ENCODE measurements at regions not wholly inside any gene's neighbourhood (a gene's known extent, or its start where the extent isn't known, plus 50 kb on each side); places are given as distances from the start of the nearest gene placed in this dataset.

- H3K9me3 ChIP-seq (ENCODE audit: low read length), result no peaks in the 10 kb centered on the region
- no peaks in the 10 kb centered on the region for H3K36me3 ChIP-seq (ENCODE audit: insufficient read depth, low read length)
- peaks cover 3 to 21% (median 20%) of the 10 kb centered on the region in 5 donors for H3K9me3 Mint-ChIP-seq
- H3K36me3 Mint-ChIP-seq, result no peaks in the 10 kb centered on the region
- H3K27ac ChIP-seq (ENCODE audit: low read depth, low read length), result no peak overlapping the region
- ChIA-PET CTCF (no interaction called here), POLR2A (no interaction called here)
- peaks cover 0 to 2% of the 10 kb centered on the region in 2 donors for H3K27me3 Mint-ChIP-seq
- H3K4me1 Mint-ChIP-seq, result no peaks in the 10 kb centered on the region
- H3K27me3 ChIP-seq (ENCODE audit: insufficient read depth, low read length, poor library complexity, severe bottlenecking), result no peaks in the 10 kb centered on the region
- H3K4me1 ChIP-seq (ENCODE audit: insufficient read depth, low read length), result no peaks in the 10 kb centered on the region
- no peak overlapping the region for H3K4me3 Mint-ChIP-seq
- no peak overlapping the region for H3K27ac Mint-ChIP-seq
- DNase-seq, result no peak
- H3K4me3 ChIP-seq (ENCODE audit: low read length), result no peak overlapping the region
These were observed 381.9 kb upstream of the PBX1 start for GRCh38 chr1:164177118-164177517.

- no peak overlapping the region for H3K4me3 Mint-ChIP-seq
- no peaks in the 10 kb centered on the region for H3K4me1 ChIP-seq (ENCODE audit: insufficient read depth, low read length)
- POLR2A ChIA-PET, result no interaction called here
- H3K27me3 Mint-ChIP-seq, result peaks cover 0 to 2% of the 10 kb centered on the region in 2 donors
- no peak for DNase-seq
- peaks cover 4 to 18% (median 12%) of the 10 kb centered on the region in 5 donors for H3K9me3 Mint-ChIP-seq
- H3K27me3 ChIP-seq (ENCODE audit: insufficient read depth, low read length, poor library complexity, severe bottlenecking), result no peaks in the 10 kb centered on the region
- H3K4me3 ChIP-seq (ENCODE audit: low read length), result no peak overlapping the region
- H3K36me3 ChIP-seq (ENCODE audit: insufficient read depth, low read length), result no peaks in the 10 kb centered on the region
- no peaks in the 10 kb centered on the region for H3K4me1 Mint-ChIP-seq
- CTCF ChIA-PET, result no interaction called here
- H3K9me3 ChIP-seq (ENCODE audit: low read length), result no peaks in the 10 kb centered on the region
- H3K27ac Mint-ChIP-seq, result no peak overlapping the region
- H3K36me3 Mint-ChIP-seq, result no peaks in the 10 kb centered on the region
- H3K27ac ChIP-seq (ENCODE audit: low read depth, low read length), result no peak overlapping the region
These were observed 378.2 kb upstream of the PBX1 start for GRCh38 chr1:164180824-164181223.

- Mint-ChIP-seq H3K27ac (no peak overlapping the region), H3K27me3 (peaks cover 0 to 2% of the 10 kb centered on the region in 2 donors), H3K9me3 (peaks cover 4 to 16% (median 15%) of the 10 kb centered on the region in 5 donors), H3K4me3 (no peak overlapping the region), H3K36me3 (no peaks in the 10 kb centered on the region), H3K4me1 (no peaks in the 10 kb centered on the region)
- ChIA-PET POLR2A (no interaction called here), CTCF (no interaction called here)
- Histone ChIP-seq H3K27ac (ENCODE audit: low read depth, low read length) (no peak overlapping the region), H3K4me3 (ENCODE audit: low read length) (no peak overlapping the region), H3K36me3 (ENCODE audit: insufficient read depth, low read length) (no peaks in the 10 kb centered on the region), H3K27me3 (ENCODE audit: insufficient read depth, low read length, poor library complexity, severe bottlenecking) (no peaks in the 10 kb centered on the region), H3K4me1 (ENCODE audit: insufficient read depth, low read length) (no peaks in the 10 kb centered on the region), H3K9me3 (ENCODE audit: low read length) (no peaks in the 10 kb centered on the region)
- DNase-seq, result no peak
These were observed 374.9 kb upstream of the PBX1 start for GRCh38 chr1:164183854-164184635.

GRCh38 chr1:164186881-164187280 lies 372.1 kb upstream of the PBX1 start:
- Histone ChIP-seq H3K27me3 (ENCODE audit: insufficient read depth, low read length, poor library complexity, severe bottlenecking) (no peaks in the 10 kb centered on the region), H3K4me3 (ENCODE audit: low read length) (no peak overlapping the region), H3K4me1 (ENCODE audit: insufficient read depth, low read length) (no peaks in the 10 kb centered on the region), H3K27ac (ENCODE audit: low read depth, low read length) (no peak overlapping the region), H3K36me3 (ENCODE audit: insufficient read depth, low read length) (no peaks in the 10 kb centered on the region), H3K9me3 (ENCODE audit: low read length) (no peaks in the 10 kb centered on the region)
- ChIA-PET CTCF (no interaction called here), POLR2A (no interaction called here)
- H3K4me3 Mint-ChIP-seq, result no peak overlapping the region
- H3K27me3 Mint-ChIP-seq, result peaks cover 0 to 2% of the 10 kb centered on the region in 2 donors
- no peak for DNase-seq
- no peak overlapping the region for H3K27ac Mint-ChIP-seq
- no peaks in the 10 kb centered on the region for H3K36me3 Mint-ChIP-seq
- H3K9me3 Mint-ChIP-seq, result peaks cover 5 to 17% (median 10%) of the 10 kb centered on the region in 5 donors
- no peaks in the 10 kb centered on the region for H3K4me1 Mint-ChIP-seq

GRCh38 chr1:164188497-164188896 lies 370.5 kb upstream of the PBX1 start:
- POLR2A ChIA-PET, result no interaction called here
- no peak overlapping the region for H3K4me3 ChIP-seq (ENCODE audit: low read length)
- CTCF ChIA-PET, result no interaction called here

GRCh38 chr1:164191191-164191590 lies 367.8 kb upstream of the PBX1 start:
- Histone ChIP-seq H3K27me3 (ENCODE audit: insufficient read depth, low read length, poor library complexity, severe bottlenecking) (no peaks in the 10 kb centered on the region), H3K4me1 (ENCODE audit: insufficient read depth, low read length) (no peaks in the 10 kb centered on the region), H3K36me3 (ENCODE audit: insufficient read depth, low read length) (no peaks in the 10 kb centered on the region), H3K9me3 (ENCODE audit: low read length) (no peaks in the 10 kb centered on the region), H3K27ac (ENCODE audit: low read depth, low read length) (no peak overlapping the region), H3K4me3 (ENCODE audit: low read length) (no peak overlapping the region)
- Mint-ChIP-seq H3K9me3 (peaks cover 4 to 28% (median 17%) of the 10 kb centered on the region in 5 donors), H3K36me3 (no peaks in the 10 kb centered on the region), H3K4me1 (no peaks in the 10 kb centered on the region), H3K4me3 (no peak overlapping the region), H3K27ac (no peak overlapping the region), H3K27me3 (peaks cover 0 to 2% of the 10 kb centered on the region in 2 donors)
- CTCF ChIA-PET, result no interaction called here
- no peak for DNase-seq
- POLR2A ChIA-PET, result no interaction called here

More at GRCh38 chr1:164188497-164188896, 370.5 kb upstream of the PBX1 start:
- no peak overlapping the region for H3K27ac Mint-ChIP-seq
- Histone ChIP-seq H3K36me3 (ENCODE audit: insufficient read depth, low read length) (no peaks in the 10 kb centered on the region), H3K27ac (ENCODE audit: low read depth, low read length) (no peak overlapping the region), H3K9me3 (ENCODE audit: low read length) (no peaks in the 10 kb centered on the region), H3K4me1 (ENCODE audit: insufficient read depth, low read length) (no peaks in the 10 kb centered on the region), H3K27me3 (ENCODE audit: insufficient read depth, low read length, poor library complexity, severe bottlenecking) (no peaks in the 10 kb centered on the region)
- no peak overlapping the region for H3K4me3 Mint-ChIP-seq
- H3K9me3 Mint-ChIP-seq, result peaks cover 6 to 27% (median 10%) of the 10 kb centered on the region in 5 donors
- DNase-seq, result no peak
- peaks cover 0 to 2% of the 10 kb centered on the region in 2 donors for H3K27me3 Mint-ChIP-seq
- no peaks in the 10 kb centered on the region for H3K4me1 Mint-ChIP-seq
- H3K36me3 Mint-ChIP-seq, result no peaks in the 10 kb centered on the region

GRCh38 chr1:164210211-164210739 lies 348.7 kb upstream of the PBX1 start:
- no peaks in the 10 kb centered on the region for H3K27me3 ChIP-seq (ENCODE audit: insufficient read depth, low read length, poor library complexity, severe bottlenecking)
- DNase-seq, result no peak
- Mint-ChIP-seq H3K4me3 (no peak overlapping the region), H3K36me3 (no peaks in the 10 kb centered on the region), H3K9me3 (peaks cover 0 to 2% (median 0%) of the 10 kb centered on the region in 5 donors), H3K4me1 (no peaks in the 10 kb centered on the region), H3K27ac (no peak overlapping the region), H3K27me3 (no peaks in the 10 kb centered on the region)
- CTCF ChIA-PET, result no interaction called here
- POLR2A ChIA-PET, result no interaction called here
- no peak overlapping the region for H3K4me3 ChIP-seq (ENCODE audit: low read length)
- H3K4me1 ChIP-seq (ENCODE audit: insufficient read depth, low read length), result no peaks in the 10 kb centered on the region
- H3K9me3 ChIP-seq (ENCODE audit: low read length), result no peaks in the 10 kb centered on the region
- H3K36me3 ChIP-seq (ENCODE audit: insufficient read depth, low read length), result no peaks in the 10 kb centered on the region
- no peak overlapping the region for H3K27ac ChIP-seq (ENCODE audit: low read depth, low read length)

GRCh38 chr1:164223378-164223777 lies 335.6 kb upstream of the PBX1 start:
- no peaks in the 10 kb centered on the region for H3K27me3 ChIP-seq (ENCODE audit: insufficient read depth, low read length, poor library complexity, severe bottlenecking)
- ChIA-PET POLR2A (no interaction called here), CTCF (no interaction called here)
- no peak overlapping the region for H3K27ac ChIP-seq (ENCODE audit: low read depth, low read length)
- DNase-seq, result no peak
- no peaks in the 10 kb centered on the region for H3K9me3 ChIP-seq (ENCODE audit: low read length)
- H3K36me3 ChIP-seq (ENCODE audit: insufficient read depth, low read length), result no peaks in the 10 kb centered on the region
- Mint-ChIP-seq H3K9me3 (peaks cover 8 to 23% (median 9%) of the 10 kb centered on the region in 5 donors), H3K4me3 (no peak overlapping the region), H3K36me3 (no peaks in the 10 kb centered on the region), H3K27ac (no peak overlapping the region), H3K27me3 (no peaks in the 10 kb centered on the region), H3K4me1 (no peaks in the 10 kb centered on the region)
- no peaks in the 10 kb centered on the region for H3K4me1 ChIP-seq (ENCODE audit: insufficient read depth, low read length)
- no peak overlapping the region for H3K4me3 ChIP-seq (ENCODE audit: low read length)

Data from CD8-positive, alpha-beta memory T cell (primary cell).